ENCODE measurements at regions not wholly inside any gene's neighbourhood (a gene's known extent, or its start where the extent isn't known, plus 50 kb on each side); places are given as distances from the start of the nearest gene placed in this dataset.

DNA sequence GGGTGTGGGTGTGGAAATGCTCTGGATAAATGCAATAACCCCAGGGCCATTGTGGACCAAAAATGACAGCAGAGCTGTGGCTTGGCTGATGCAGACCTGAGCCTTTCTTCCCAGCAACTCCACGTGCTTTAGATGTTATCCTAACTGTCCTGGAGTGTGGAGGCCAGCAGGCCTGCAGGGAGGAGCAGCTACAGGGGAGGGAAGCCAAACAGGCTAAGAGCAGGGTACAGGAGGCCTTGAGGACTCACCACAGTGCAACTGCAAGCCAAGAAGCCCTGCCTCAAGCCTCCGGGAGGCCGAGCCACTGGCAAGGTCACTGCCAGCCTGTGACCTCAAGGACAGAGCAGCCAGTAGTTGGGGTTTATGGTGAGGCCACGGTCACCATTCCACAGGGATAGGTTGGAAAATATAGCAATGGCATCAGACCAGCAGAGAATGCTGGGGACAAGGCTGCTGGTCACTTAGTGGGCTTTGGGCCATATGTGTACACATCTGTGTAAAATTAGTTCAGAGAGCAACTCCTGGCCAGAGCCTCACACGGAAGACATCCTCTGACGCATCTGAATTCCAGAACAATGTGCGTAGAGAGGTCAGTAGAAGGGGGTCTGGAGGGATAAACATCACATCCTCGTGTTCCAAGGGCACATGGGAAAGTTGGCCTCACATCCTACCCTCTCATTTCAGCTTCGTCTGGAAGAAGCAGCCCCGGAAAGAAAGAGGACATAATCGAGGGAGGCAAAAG, 76.2 kb upstream of the UPP2 start:
- H2BK20ac ChIP-seq (ENCODE audit: low read depth, low read length, poor library complexity, severe bottlenecking) = no peak overlapping the region

More for the DNA sequence above, 76.2 kb upstream of the UPP2 start:
- Histone ChIP-seq H3T11ph (ENCODE audit: low read length) (no peak overlapping the region), H2BK15ac (ENCODE audit: low read depth, low read length) (no peak overlapping the region), H3K9ac (ENCODE audit: extremely low read depth, insufficient read length, low read length) (no peak overlapping the region), H2AFZ (ENCODE audit: low read length) (no peak overlapping the region), H2BK12ac (ENCODE audit: insufficient read length, low read depth, low read length) (no peak overlapping the region), H3K18ac (ENCODE audit: insufficient read length, low read depth, low read length) (no peak overlapping the region), H3K9me3 (ENCODE audit: control insufficient read depth, low read depth, low read length) (no peaks in the 10 kb centered on the region), H3K23me2 (ENCODE audit: insufficient read length, low read depth, low read length, poor library complexity, severe bottlenecking) (no peaks in the 10 kb centered on the region), H3K4me2 (ENCODE audit: insufficient read depth, insufficient read length, low read length) (no peak overlapping the region), H3K14ac (ENCODE audit: insufficient read depth, low read length) (no peak overlapping the region; the same call in 1 of the 2 replicates), H3K27ac (ENCODE audit: insufficient read length, low read depth, low read length) (no peak overlapping the region), H3K23ac (ENCODE audit: insufficient read length, low read depth, low read length) (no peak overlapping the region), H3K56ac (ENCODE audit: insufficient read length, low read depth, low read length) (no peak overlapping the region), H4K20me1 (ENCODE audit: control insufficient read depth, insufficient read depth, insufficient read length) (no peaks in the 10 kb centered on the region), H3K4me1 (ENCODE audit: insufficient read depth, low read length) (no peaks in the 10 kb centered on the region), H2BK120ac (ENCODE audit: low read depth, low read length, poor library complexity, severe bottlenecking) (no peak overlapping the region), H3K27me3 (ENCODE audit: insufficient read depth, low read length) (no peaks in the 10 kb centered on the region), H3K4ac (ENCODE audit: low read depth, low read length) (no peak overlapping the region), H4K5ac (ENCODE audit: insufficient read length, low read depth, low read length) (no peak overlapping the region), H4K8ac (replicated peaks; ENCODE audit: insufficient read length, low read depth, low read length) (no peak overlapping the region), H2AK5ac (ENCODE audit: insufficient read length, low read length) (no peak overlapping the region), H4K91ac (ENCODE audit: insufficient read length, low read depth, low read length) (no peak overlapping the region), H2BK5ac (ENCODE audit: insufficient read length, low read length) (no peak overlapping the region), H3K79me2 (ENCODE audit: insufficient read depth, low read length) (no peaks in the 10 kb centered on the region), H3K79me1 (ENCODE audit: insufficient read depth, low read depth, low read length, poor library complexity, severe bottlenecking) (no peaks in the 10 kb centered on the region)
- H3K4me1 Mint-ChIP-seq = peaks cover 0 to 3% of the 10 kb centered on the region in 2 experiments; a peak in 1 of 4 replicates
- H3K27ac Mint-ChIP-seq = no peak overlapping the region
- no peak for DNase-seq
- no CpG with 5 or more reads among the region's 11 CpGs for WGBS (ENCODE audit: extremely low coverage, insufficient read length, low lambda C conversion rate)
- TF ChIP-seq, protein P1, sequence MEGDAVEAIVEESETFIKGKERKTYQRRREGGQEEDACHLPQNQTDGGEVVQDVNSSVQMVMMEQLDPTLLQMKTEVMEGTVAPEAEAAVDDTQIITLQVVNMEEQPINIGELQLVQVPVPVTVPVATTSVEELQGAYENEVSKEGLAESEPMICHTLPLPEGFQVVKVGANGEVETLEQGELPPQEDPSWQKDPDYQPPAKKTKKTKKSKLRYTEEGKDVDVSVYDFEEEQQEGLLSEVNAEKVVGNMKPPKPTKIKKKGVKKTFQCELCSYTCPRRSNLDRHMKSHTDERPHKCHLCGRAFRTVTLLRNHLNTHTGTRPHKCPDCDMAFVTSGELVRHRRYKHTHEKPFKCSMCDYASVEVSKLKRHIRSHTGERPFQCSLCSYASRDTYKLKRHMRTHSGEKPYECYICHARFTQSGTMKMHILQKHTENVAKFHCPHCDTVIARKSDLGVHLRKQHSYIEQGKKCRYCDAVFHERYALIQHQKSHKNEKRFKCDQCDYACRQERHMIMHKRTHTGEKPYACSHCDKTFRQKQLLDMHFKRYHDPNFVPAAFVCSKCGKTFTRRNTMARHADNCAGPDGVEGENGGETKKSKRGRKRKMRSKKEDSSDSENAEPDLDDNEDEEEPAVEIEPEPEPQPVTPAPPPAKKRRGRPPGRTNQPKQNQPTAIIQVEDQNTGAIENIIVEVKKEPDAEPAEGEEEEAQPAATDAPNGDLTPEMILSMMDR (conservative IDR thresholded peaks at IDR 0.05) = no peak
- H3K9me3 Mint-ChIP-seq = peaks cover 0 to 5% of the 10 kb centered on the region in 2 experiments; a peak in 2 of 5 replicates
- H3K36me3 Mint-ChIP-seq (ENCODE audit: insufficient read depth in 1 of 3, low read depth in 3 of 3) = peaks cover 0 to 8% (median 0%) of the 10 kb centered on the region in 3 experiments; a peak in 3 of 7 replicates
- peaks cover 3% of the 10 kb centered on the region for H3K27me3 Mint-ChIP-seq (ENCODE audit: low read depth)
- H3K4me3 Mint-ChIP-seq = no peak overlapping the region

Measured in H9 (cell line).